Stomach (tissue), 4 donors: ENCODE measurements at regions not wholly inside any gene's neighbourhood (a gene's known extent, or its start where the extent isn't known, plus 50 kb on each side); places are given as distances from the start of the nearest gene placed in this dataset.

Experiments used
- CTCF ChIP-seq, 7 experiments: fragments of 450-650 bp in 4 of 7; fragments of 200-600 bp in 3 of 7; sonication (generic) in 3 of 7; IDR thresholded peaks; one replicate each; pipeline ENCODE4 v1.5.1; 2016 to 2019; ENCODE audit warnings: antibody characterized with exemption in 7 of 7, control low read depth in 2 of 7, mild to moderate bottlenecking in 1 of 7
- POLR2AphosphoS5 ChIP-seq, 3 donors: sonication (generic); formaldehyde crosslinking; IDR thresholded peaks; one replicate each; pipeline ENCODE4 v1.6.1; 2016; ENCODE audit warnings: antibody characterized with exemption in 3 of 3

DNA sequence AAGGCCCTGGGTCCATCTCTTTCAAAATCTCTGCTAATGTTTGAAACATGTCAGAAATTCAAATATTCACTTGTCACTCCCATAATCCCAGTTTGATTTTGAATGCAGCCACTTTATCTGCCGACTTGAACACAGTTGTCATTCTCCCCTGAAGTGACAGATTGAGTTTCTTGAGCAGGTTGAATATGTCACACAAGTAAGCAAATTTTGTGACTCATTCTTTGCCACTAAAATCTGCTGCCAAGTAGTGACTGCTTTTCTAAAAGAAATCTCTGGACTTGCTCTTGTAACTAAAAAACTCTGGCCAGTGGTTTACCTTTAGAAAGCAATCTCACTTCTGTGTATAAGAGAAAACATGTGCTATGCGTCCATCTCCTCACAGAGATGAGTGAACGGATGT lies 357.1 kb downstream of the LMO7 start:
- TF ChIP-seq CTCF (IDR thresholded peaks at IDR 0.05) (no peak), POLR2AphosphoS5 (IDR thresholded peaks at IDR 0.05) (no peak)
